ENCODE measurements at regions not wholly inside any gene's neighbourhood (a gene's known extent, or its start where the extent isn't known, plus 50 kb on each side); places are given as distances from the start of the nearest gene placed in this dataset.

- TF ChIP-seq CTCF (IDR thresholded peaks at IDR 0.05): no peak
- TF ChIP-seq POLR2A (IDR thresholded peaks at IDR 0.05): no peak
Observed at GRCh38 chr6:113083947-113084346, 736.8 kb downstream of the RFPL4B start.

All from esophagus squamous epithelium (tissue), 4 donors.